AG08396 (cell line): ENCODE measurements at regions not wholly inside any gene's neighbourhood (a gene's known extent, or its start where the extent isn't known, plus 50 kb on each side); places are given as distances from the start of the nearest gene placed in this dataset.
"Not testable (repeated sequence)": the region's sequence is repeated elsewhere in the genome, so short reads cannot be mapped to it uniquely, and the experiment has no call there.

Source experiments
- DNase-seq: peaks from one replicate; pipeline ENCODE4 v3.0.0; 2012; ENCODE audit warnings: low spot score, mixed read lengths

- no peak for DNase-seq
Measured at GRCh38 chr12:27133022-27133590, 50.7 kb upstream of the C12orf71 start.

- DNase-seq = no peak
Measured at GRCh38 chr12:27140478-27140969, 58.1 kb upstream of the C12orf71 start.

GRCh38 chr12:27142101-27142721 lies 59.8 kb upstream of the C12orf71 start:
- DNase-seq = peak; percentile 74

GRCh38 chr12:27143256-27144069 lies 61.1 kb upstream of the C12orf71 start:
- no peak for DNase-seq

- not testable (repeated sequence) for DNase-seq
Measured at GRCh38 chr12:27145725-27146124, 63.3 kb upstream of the C12orf71 start.

- no peak for DNase-seq
Measured at GRCh38 chr12:27148373-27148772, 66.0 kb upstream of the C12orf71 start.

GRCh38 chr12:27148791-27149190 lies 66.4 kb upstream of the C12orf71 start:
- no peak for DNase-seq

- no peak for DNase-seq
Measured at GRCh38 chr12:27151479-27151878, 69.1 kb upstream of the C12orf71 start.

- DNase-seq = no peak
Measured at GRCh38 chr12:27158297-27158696, 75.9 kb upstream of the C12orf71 start.

- DNase-seq = no peak
Measured at GRCh38 chr12:27161458-27162228, 79.3 kb upstream of the C12orf71 start.

GRCh38 chr12:27162229-27162537 lies 79.8 kb upstream of the C12orf71 start:
- no peak for DNase-seq

- peak; percentile 22 for DNase-seq
Measured at GRCh38 chr12:27163048-27163715, 80.8 kb upstream of the C12orf71 start.

- DNase-seq = no peak
Measured at GRCh38 chr12:27163894-27164293, 80.2 kb upstream of the STK38L start.

GRCh38 chr12:27164330-27165040 lies 79.6 kb upstream of the STK38L start:
- no peak for DNase-seq

GRCh38 chr12:27165958-27166357 lies 78.1 kb upstream of the STK38L start:
- DNase-seq = not testable (repeated sequence)

- not testable (repeated sequence) for DNase-seq
Measured at GRCh38 chr12:27171494-27171893, 72.6 kb upstream of the STK38L start.

- DNase-seq = no peak
Measured at GRCh38 chr12:27176765-27177164, 67.3 kb upstream of the STK38L start.

- DNase-seq = no peak
Measured at GRCh38 chr12:27177706-27178105, 66.4 kb upstream of the STK38L start.

- no peak for DNase-seq
Measured at GRCh38 chr12:27178255-27178654, 65.8 kb upstream of the STK38L start.

GRCh38 chr12:27178723-27179399 lies 65.2 kb upstream of the STK38L start:
- no peak for DNase-seq
